ENCODE measurements at regions not wholly inside any gene's neighbourhood (a gene's known extent, or its start where the extent isn't known, plus 50 kb on each side); places are given as distances from the start of the nearest gene placed in this dataset.

DNA sequence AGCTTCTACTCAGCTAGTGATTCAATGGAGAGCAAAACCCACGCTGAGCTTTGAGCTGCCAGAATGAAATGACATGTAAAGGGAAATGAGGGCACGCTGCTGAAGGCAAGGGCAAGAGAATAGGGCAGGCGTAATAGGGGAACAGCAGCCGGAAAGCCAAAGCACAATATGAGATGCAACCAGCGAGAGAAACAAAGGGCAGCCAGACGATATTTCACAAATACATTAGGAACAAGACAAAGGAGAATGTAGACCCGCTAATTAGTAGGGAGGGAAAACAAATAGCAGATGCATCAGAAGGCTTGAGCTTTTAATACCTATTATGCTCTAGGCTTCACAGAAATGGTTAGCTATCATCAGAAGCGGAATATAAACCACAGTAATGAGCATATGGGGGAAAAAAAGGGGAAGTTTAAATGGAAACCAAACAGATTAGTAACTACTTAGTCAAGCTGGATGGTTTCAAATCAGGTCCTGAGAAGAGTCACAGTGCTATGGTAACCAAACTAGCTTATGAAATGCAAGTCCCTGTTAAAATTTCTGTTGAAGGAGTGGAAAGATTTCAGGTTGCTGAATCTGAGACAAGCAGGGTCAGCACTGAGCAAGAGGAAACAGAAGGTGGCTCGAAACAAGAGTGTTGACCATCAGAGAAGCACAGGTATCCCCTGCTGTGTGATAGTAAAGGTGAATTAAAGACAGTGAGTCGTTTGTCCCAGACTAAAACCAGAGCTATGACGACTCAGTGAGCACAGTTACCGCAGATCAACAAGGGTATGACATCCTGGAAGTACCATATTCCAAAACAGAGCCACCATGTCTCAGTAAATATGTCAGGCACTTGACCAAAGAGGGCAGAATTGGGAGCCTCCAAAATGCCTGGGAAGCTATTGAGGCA is 496.9 kb upstream of the CELF2 start:
- Histone ChIP-seq H3K27ac (no peak overlapping the region), H3K36me3 (no peaks in the 10 kb centered on the region), H3K4me3 (no peak overlapping the region), H3K4me1 (no peaks in the 10 kb centered on the region), H3K27me3 (no peaks in the 10 kb centered on the region), H3K9me3 (no peaks in the 10 kb centered on the region)
- ATAC-seq = no peak
- intact Hi-C loops (cut with DNase I) = no loop called here
- TF ChIP-seq, protein P1, sequence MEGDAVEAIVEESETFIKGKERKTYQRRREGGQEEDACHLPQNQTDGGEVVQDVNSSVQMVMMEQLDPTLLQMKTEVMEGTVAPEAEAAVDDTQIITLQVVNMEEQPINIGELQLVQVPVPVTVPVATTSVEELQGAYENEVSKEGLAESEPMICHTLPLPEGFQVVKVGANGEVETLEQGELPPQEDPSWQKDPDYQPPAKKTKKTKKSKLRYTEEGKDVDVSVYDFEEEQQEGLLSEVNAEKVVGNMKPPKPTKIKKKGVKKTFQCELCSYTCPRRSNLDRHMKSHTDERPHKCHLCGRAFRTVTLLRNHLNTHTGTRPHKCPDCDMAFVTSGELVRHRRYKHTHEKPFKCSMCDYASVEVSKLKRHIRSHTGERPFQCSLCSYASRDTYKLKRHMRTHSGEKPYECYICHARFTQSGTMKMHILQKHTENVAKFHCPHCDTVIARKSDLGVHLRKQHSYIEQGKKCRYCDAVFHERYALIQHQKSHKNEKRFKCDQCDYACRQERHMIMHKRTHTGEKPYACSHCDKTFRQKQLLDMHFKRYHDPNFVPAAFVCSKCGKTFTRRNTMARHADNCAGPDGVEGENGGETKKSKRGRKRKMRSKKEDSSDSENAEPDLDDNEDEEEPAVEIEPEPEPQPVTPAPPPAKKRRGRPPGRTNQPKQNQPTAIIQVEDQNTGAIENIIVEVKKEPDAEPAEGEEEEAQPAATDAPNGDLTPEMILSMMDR (IDR thresholded peaks at IDR 0.05) = no peak
- no peak for DNase-seq

DNA sequence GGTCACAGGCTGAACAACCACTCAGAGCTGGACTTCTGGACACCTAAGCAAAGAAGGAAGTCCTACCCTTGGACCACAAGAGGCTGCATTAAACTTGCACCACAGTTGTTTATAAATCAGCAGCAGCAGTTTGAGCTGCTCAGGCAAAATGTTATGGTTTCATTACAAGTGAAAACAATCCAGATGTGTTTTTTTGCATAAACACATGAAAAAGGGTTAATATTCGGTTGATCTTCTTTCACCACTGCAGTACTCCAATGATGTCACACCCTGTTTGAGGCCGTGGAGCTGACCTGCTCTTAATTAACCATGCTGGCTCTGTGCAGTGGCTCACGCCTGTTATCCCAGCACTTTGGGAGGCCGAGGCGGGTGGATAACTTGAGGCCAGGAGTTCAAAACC is 490.8 kb upstream of the CELF2 start:
- Histone ChIP-seq H3K9me3 (no peaks in the 10 kb centered on the region), H3K4me1 (no peaks in the 10 kb centered on the region), H3K27me3 (no peaks in the 10 kb centered on the region), H3K36me3 (no peaks in the 10 kb centered on the region), H3K27ac (no peak overlapping the region), H3K4me3 (no peak overlapping the region)
- ATAC-seq = no peak
- TF ChIP-seq, protein P1 (IDR thresholded peaks at IDR 0.05) = no peak
- no peak for DNase-seq
- intact Hi-C loops (cut with DNase I) = no loop called here

- H3K4me3 ChIP-seq = no peak overlapping the region
- H3K9me3 ChIP-seq = no peaks in the 10 kb centered on the region
- intact Hi-C loops (cut with DNase I) = no loop called here
- H3K27ac ChIP-seq = no peak overlapping the region
- H3K4me1 ChIP-seq = no peaks in the 10 kb centered on the region
- H3K27me3 ChIP-seq = no peaks in the 10 kb centered on the region
- no peaks in the 10 kb centered on the region for H3K36me3 ChIP-seq
- DNase-seq = no peak
- TF ChIP-seq, protein P1 (IDR thresholded peaks at IDR 0.05) = no peak
- ATAC-seq = no peak
Measured at GRCh38 chr10:10527861-10528562, 489.7 kb upstream of the CELF2 start.

DNA sequence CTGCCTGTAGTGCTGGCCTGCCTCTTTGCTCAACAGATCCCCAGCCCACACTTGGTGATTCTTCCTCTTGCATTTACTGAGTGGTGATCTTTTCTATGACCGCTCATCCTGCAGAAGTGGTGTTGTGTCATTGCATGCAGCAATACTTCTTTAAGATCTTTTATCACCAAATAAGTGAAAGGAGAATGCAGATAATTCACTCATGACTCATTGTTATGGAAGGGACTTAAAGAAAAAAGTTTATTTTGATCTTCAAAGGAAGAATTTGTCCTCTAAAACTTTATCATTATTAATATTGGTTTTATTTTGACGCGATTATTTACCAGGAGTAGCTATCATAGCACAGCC is 489.1 kb upstream of the CELF2 start:
- Histone ChIP-seq H3K36me3 (no peaks in the 10 kb centered on the region), H3K27me3 (no peaks in the 10 kb centered on the region), H3K27ac (no peak overlapping the region), H3K4me1 (no peaks in the 10 kb centered on the region), H3K9me3 (no peaks in the 10 kb centered on the region), H3K4me3 (no peak overlapping the region)
- DNase-seq (no peak), ATAC-seq (no peak)
- intact Hi-C loops (cut with DNase I) = no loop called here
- TF ChIP-seq, protein P1 (IDR thresholded peaks at IDR 0.05) = no peak

- H3K27me3 ChIP-seq = no peaks in the 10 kb centered on the region
- H3K9me3 ChIP-seq = no peaks in the 10 kb centered on the region
- TF ChIP-seq, protein P1 (IDR thresholded peaks at IDR 0.05) = no peak
- ATAC-seq = no peak
- intact Hi-C loops (cut with DNase I) = no loop called here
- no peaks in the 10 kb centered on the region for H3K36me3 ChIP-seq
- DNase-seq = no peak
- no peak overlapping the region for H3K4me3 ChIP-seq
- H3K4me1 ChIP-seq = no peaks in the 10 kb centered on the region
- no peak overlapping the region for H3K27ac ChIP-seq
Measured at GRCh38 chr10:10530313-10530712, 487.4 kb upstream of the CELF2 start.
